ENCODE measurements at regions not wholly inside any gene's neighbourhood (a gene's known extent, or its start where the extent isn't known, plus 50 kb on each side); places are given as distances from the start of the nearest gene placed in this dataset.

DNA sequence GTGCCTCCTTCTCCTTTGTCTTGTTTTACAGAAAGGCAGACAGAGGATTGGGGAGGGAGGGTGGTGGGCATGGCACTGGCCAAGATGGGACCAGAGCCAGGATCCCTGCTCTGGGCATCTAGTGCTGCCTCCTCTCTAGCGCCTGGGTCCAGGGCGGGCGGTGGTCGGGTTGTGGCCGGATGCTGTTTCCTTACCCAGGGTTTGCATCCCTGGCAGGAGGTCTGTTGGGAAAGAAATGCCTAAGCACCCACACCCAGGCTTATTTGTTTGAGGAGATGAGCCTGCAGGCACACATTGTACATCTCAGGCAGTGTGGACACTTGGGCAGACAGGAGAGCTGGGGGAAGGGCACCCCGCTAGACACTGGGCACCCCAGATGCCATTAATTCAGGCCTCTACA lies 102.3 kb upstream of the PCBD1 start:
- H3K36me3 Mint-ChIP-seq (ENCODE audit: insufficient read depth, unreplicated experiment): no peaks in the 10 kb centered on the region
- H3K4me3 Mint-ChIP-seq (ENCODE audit: low read depth, unreplicated experiment): no peak overlapping the region
- TF ChIP-seq, protein P1, sequence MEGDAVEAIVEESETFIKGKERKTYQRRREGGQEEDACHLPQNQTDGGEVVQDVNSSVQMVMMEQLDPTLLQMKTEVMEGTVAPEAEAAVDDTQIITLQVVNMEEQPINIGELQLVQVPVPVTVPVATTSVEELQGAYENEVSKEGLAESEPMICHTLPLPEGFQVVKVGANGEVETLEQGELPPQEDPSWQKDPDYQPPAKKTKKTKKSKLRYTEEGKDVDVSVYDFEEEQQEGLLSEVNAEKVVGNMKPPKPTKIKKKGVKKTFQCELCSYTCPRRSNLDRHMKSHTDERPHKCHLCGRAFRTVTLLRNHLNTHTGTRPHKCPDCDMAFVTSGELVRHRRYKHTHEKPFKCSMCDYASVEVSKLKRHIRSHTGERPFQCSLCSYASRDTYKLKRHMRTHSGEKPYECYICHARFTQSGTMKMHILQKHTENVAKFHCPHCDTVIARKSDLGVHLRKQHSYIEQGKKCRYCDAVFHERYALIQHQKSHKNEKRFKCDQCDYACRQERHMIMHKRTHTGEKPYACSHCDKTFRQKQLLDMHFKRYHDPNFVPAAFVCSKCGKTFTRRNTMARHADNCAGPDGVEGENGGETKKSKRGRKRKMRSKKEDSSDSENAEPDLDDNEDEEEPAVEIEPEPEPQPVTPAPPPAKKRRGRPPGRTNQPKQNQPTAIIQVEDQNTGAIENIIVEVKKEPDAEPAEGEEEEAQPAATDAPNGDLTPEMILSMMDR (IDR thresholded peaks at IDR 0.05; ENCODE audit: unreplicated experiment): no peak
- intact Hi-C loops (cut with micrococcal nuclease; ENCODE audit: unreplicated experiment): no loop called here
- H3K9me3 Mint-ChIP-seq (ENCODE audit: low read depth, unreplicated experiment): no peaks in the 10 kb centered on the region
- CTCF ChIA-PET: interaction anchor here (1.2 kb wide), 1 partner anchor 12 kb away, joined by 4 read pairs; no protein-coding TSS in a partner anchor
- DNase-seq: no peak
- no TSS peak for BruUV-seq (replicated peaks)
- no peak overlapping the region for H3K27ac Mint-ChIP-seq (ENCODE audit: unreplicated experiment)
- peaks cover 86% of the 10 kb centered on the region for H3K27me3 Mint-ChIP-seq (ENCODE audit: unreplicated experiment)
- no peaks in the 10 kb centered on the region for H3K4me1 Mint-ChIP-seq (ENCODE audit: low read depth, unreplicated experiment)

DNA sequence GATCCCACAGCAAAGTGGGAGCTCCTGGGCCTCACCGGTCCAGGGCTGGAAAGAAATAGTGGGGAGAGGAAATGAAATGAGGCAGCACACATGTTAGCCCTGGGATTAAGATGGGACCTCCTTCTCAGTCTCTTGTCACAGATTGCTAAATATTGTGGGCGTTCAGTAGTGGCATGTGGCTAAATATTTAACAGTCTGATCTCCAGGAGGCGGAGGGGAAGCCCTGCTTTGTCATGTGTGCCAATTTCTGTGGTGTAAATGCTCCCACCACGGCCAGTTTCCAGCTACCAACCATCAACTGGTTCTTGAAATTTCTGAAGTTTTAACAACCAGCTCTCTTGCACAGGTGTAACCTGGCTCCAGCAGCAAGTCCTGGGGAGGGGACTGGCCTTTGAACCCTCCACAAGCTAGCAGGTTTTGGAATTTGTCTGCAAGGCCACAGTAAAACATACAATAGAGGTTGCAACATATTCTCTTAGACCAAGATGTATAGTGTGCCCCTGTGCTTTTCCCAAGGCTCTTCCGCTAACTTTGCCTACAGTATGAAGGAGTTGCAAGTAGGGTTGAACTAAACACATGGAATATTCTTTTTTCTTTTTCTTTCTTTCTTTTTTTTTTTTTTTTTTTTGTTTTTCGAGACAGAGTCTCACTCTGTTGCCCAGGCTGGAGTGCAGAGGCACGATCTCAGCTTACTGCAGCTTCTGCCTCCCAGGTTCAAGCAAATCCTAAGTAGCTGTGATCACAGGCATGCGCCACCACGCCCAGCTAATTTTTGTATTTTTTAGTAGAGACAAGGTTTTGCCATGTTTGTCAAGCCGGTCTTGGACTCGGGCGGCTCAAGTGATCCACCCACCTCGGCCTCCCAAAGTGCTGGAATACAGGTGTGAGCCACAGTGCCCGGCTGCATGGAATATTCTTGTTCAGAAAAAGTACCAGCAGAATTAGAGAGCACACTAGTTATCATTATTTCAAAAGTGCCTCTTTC lies 103.1 kb upstream of the PCBD1 start:
- Mint-ChIP-seq H3K27me3 (ENCODE audit: unreplicated experiment) (peaks cover 94% of the 10 kb centered on the region), H3K27ac (ENCODE audit: unreplicated experiment) (no peak overlapping the region), H3K4me3 (ENCODE audit: low read depth, unreplicated experiment) (no peak overlapping the region), H3K4me1 (ENCODE audit: low read depth, unreplicated experiment) (no peaks in the 10 kb centered on the region), H3K36me3 (ENCODE audit: insufficient read depth, unreplicated experiment) (no peaks in the 10 kb centered on the region), H3K9me3 (ENCODE audit: low read depth, unreplicated experiment) (no peaks in the 10 kb centered on the region)
- TF ChIP-seq, protein P1 (IDR thresholded peaks at IDR 0.05; ENCODE audit: unreplicated experiment): no peak
- intact Hi-C loops (cut with micrococcal nuclease; ENCODE audit: unreplicated experiment): no loop called here
- no TSS peak for BruUV-seq (replicated peaks)
- CTCF ChIA-PET: no interaction called here
- no peak for DNase-seq

GRCh38 chr10:70992436-70992835 lies 104.1 kb upstream of the PCBD1 start:
- H3K27ac Mint-ChIP-seq (ENCODE audit: unreplicated experiment): no peak overlapping the region
- intact Hi-C loops (cut with micrococcal nuclease; ENCODE audit: unreplicated experiment): no loop called here

DNA sequence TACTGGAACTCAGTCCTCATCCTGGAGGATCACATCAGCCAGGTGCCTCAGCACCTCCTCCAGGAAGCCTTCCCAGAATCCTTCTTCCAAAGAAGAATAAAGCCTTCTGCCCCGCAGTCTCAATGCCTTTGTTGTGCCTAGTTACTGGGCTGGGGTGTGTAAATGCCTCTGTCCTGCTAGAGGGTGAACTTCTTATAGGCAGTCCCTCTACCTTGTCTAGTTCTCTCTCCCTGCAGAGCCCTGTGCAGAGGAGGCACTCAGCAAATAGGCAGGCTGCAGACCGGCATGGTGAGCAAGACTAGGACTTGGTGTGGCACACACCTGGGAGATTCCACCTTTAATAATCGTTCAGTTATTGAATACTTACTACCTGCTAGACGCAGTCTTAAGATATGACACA lies 104.7 kb upstream of the PCBD1 start:
- Mint-ChIP-seq H3K36me3 (ENCODE audit: insufficient read depth, unreplicated experiment) (no peaks in the 10 kb centered on the region), H3K27me3 (ENCODE audit: unreplicated experiment) (peaks cover 94% of the 10 kb centered on the region), H3K4me1 (ENCODE audit: low read depth, unreplicated experiment) (no peaks in the 10 kb centered on the region), H3K4me3 (ENCODE audit: low read depth, unreplicated experiment) (no peak overlapping the region), H3K9me3 (ENCODE audit: low read depth, unreplicated experiment) (no peaks in the 10 kb centered on the region), H3K27ac (ENCODE audit: unreplicated experiment) (no peak overlapping the region)
- DNase-seq: no peak
- TF ChIP-seq, protein P1 (IDR thresholded peaks at IDR 0.05; ENCODE audit: unreplicated experiment): no peak
- BruUV-seq (replicated peaks): no TSS peak
- intact Hi-C loops (cut with micrococcal nuclease; ENCODE audit: unreplicated experiment): no loop called here
- CTCF ChIA-PET: no interaction called here

More at GRCh38 chr10:70992436-70992835, 104.1 kb upstream of the PCBD1 start:
- DNase-seq: no peak
- CTCF ChIA-PET: no interaction called here
- TF ChIP-seq, protein P1 (IDR thresholded peaks at IDR 0.05; ENCODE audit: unreplicated experiment): no peak
- BruUV-seq (replicated peaks): no TSS peak
- no peak overlapping the region for H3K4me3 Mint-ChIP-seq (ENCODE audit: low read depth, unreplicated experiment)
- no peaks in the 10 kb centered on the region for H3K36me3 Mint-ChIP-seq (ENCODE audit: insufficient read depth, unreplicated experiment)
- no peaks in the 10 kb centered on the region for H3K4me1 Mint-ChIP-seq (ENCODE audit: low read depth, unreplicated experiment)
- no peaks in the 10 kb centered on the region for H3K9me3 Mint-ChIP-seq (ENCODE audit: low read depth, unreplicated experiment)
- H3K27me3 Mint-ChIP-seq (ENCODE audit: unreplicated experiment): peaks cover 94% of the 10 kb centered on the region

All from Calu3 (cell line).